Uterus (tissue), 2 donors: ENCODE measurements at regions not wholly inside any gene's neighbourhood (a gene's known extent, or its start where the extent isn't known, plus 50 kb on each side); places are given as distances from the start of the nearest gene placed in this dataset.

ENCODE experiments used
- POLR2A ChIP-seq, 2 donors: fragments of 450-650 bp; IDR thresholded peaks; one replicate each; pipeline ENCODE4 v1.6.1; 2016; ENCODE audit warnings: antibody characterized with exemption in 2 of 2, mild to moderate bottlenecking in 1 of 2, moderate library complexity in 1 of 2
- TF ChIP-seq, protein P1 (sequence below), 4 experiments: fragments of 200-600 bp in 2 of 4; fragments of 450-650 bp in 2 of 4; sonication (generic) in 2 of 4; IDR thresholded peaks; one replicate each; pipeline ENCODE4 v1.5.1; 2016 to 2019; ENCODE audit warnings: antibody characterized with exemption in 4 of 4, mild to moderate bottlenecking in 2 of 4, moderate library complexity in 1 of 4

- no peak for TF ChIP-seq POLR2A (IDR thresholded peaks at IDR 0.05)
- TF ChIP-seq, protein P1, sequence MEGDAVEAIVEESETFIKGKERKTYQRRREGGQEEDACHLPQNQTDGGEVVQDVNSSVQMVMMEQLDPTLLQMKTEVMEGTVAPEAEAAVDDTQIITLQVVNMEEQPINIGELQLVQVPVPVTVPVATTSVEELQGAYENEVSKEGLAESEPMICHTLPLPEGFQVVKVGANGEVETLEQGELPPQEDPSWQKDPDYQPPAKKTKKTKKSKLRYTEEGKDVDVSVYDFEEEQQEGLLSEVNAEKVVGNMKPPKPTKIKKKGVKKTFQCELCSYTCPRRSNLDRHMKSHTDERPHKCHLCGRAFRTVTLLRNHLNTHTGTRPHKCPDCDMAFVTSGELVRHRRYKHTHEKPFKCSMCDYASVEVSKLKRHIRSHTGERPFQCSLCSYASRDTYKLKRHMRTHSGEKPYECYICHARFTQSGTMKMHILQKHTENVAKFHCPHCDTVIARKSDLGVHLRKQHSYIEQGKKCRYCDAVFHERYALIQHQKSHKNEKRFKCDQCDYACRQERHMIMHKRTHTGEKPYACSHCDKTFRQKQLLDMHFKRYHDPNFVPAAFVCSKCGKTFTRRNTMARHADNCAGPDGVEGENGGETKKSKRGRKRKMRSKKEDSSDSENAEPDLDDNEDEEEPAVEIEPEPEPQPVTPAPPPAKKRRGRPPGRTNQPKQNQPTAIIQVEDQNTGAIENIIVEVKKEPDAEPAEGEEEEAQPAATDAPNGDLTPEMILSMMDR (IDR thresholded peaks at IDR 0.05), result no peak
Observed at GRCh38 chr20:55741801-55742200, 263.5 kb downstream of the CBLN4 start.
